ENCODE measurements at regions not wholly inside any gene's neighbourhood (a gene's known extent, or its start where the extent isn't known, plus 50 kb on each side); places are given as distances from the start of the nearest gene placed in this dataset.
A peak's percentile ranks its signal among the peaks of the same experiment; 100 is the strongest.
"Not testable (repeated sequence)": the region's sequence is repeated elsewhere in the genome, so short reads cannot be mapped to it uniquely, and the experiment has no call there.

DNA sequence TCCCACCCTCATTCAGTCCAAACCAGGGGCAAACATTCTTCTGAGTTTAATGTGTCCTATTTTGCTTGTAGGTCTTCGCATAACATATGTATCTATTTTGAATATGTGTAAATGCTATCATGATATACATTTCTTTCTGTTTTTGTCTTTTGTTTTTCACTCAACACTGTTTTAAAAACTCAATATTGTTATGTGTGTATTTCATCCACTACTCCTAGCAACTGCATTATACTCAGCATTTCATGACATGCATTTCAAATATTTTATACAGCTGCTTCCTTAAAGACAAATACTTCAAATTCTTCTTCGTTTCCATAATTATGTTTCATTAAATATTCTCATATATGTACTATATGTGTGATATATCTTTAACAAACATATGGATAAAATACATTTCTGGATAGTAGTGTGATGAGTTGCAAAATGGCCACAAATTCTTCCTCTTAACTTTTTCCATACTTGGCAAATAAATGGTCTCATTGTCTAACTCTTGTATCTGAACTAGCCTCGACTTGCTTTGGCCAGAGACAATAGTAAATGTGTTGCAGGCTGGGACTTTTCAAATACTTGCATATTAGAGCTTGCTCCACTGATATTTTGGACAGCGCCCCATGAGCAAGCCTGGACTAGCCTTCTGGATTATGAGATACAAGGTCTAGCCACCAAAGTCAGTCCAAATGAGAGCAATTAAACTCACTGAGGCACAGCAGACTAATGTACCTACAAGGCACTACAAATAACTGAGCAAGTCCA lies 539.7 kb upstream of the KCND2 start:
- FAIRE-seq = no peak
- no peaks in the 10 kb centered on the region for H3K4me1 ChIP-seq (ENCODE audit: insufficient read depth, low read length)
- DNase-seq (ENCODE audit: low read depth) = peak; percentile 24
- H3K27ac Mint-ChIP-seq (ENCODE audit: unreplicated experiment) = peak overlapping the region; percentile 20
- H3K9me3 Mint-ChIP-seq (ENCODE audit: unreplicated experiment) = no peaks in the 10 kb centered on the region
- H3K9ac ChIP-seq (ENCODE audit: low read length) = no peak overlapping the region
- no peaks in the 10 kb centered on the region for H3K36me3 Mint-ChIP-seq (ENCODE audit: low read depth, unreplicated experiment)
- no peaks in the 10 kb centered on the region for H3K79me2 ChIP-seq (ENCODE audit: insufficient read depth, low read length)
- no peak overlapping the region for H3K4me3 ChIP-seq (ENCODE audit: insufficient read depth, low read depth, low read length)
- H3K9me3 ChIP-seq (ENCODE audit: insufficient read depth, low read depth, low read length) = no peaks in the 10 kb centered on the region
- TF ChIP-seq, protein P1, sequence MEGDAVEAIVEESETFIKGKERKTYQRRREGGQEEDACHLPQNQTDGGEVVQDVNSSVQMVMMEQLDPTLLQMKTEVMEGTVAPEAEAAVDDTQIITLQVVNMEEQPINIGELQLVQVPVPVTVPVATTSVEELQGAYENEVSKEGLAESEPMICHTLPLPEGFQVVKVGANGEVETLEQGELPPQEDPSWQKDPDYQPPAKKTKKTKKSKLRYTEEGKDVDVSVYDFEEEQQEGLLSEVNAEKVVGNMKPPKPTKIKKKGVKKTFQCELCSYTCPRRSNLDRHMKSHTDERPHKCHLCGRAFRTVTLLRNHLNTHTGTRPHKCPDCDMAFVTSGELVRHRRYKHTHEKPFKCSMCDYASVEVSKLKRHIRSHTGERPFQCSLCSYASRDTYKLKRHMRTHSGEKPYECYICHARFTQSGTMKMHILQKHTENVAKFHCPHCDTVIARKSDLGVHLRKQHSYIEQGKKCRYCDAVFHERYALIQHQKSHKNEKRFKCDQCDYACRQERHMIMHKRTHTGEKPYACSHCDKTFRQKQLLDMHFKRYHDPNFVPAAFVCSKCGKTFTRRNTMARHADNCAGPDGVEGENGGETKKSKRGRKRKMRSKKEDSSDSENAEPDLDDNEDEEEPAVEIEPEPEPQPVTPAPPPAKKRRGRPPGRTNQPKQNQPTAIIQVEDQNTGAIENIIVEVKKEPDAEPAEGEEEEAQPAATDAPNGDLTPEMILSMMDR (IDR thresholded peaks at IDR 0.05; ENCODE audit: insufficient read depth, low read depth, low read length) = no peak
- no peak for TF ChIP-seq EZH2 (IDR thresholded peaks at IDR 0.05; ENCODE audit: insufficient read depth, low read length)
- H2AFZ ChIP-seq (ENCODE audit: low read depth, low read length) = no peak overlapping the region
- no peaks in the 10 kb centered on the region for H4K20me1 ChIP-seq (ENCODE audit: insufficient read depth, low read length)
- H3K27me3 ChIP-seq (ENCODE audit: insufficient read depth, low read length) = no peaks in the 10 kb centered on the region
- H3K4me3 Mint-ChIP-seq (ENCODE audit: unreplicated experiment) = no peak overlapping the region
- no peak overlapping the region for H3K27ac ChIP-seq (ENCODE audit: low read depth, low read length)
- no peak overlapping the region for H3K4me2 ChIP-seq (ENCODE audit: low read length)
- peaks cover 3% of the 10 kb centered on the region for H3K4me1 Mint-ChIP-seq (ENCODE audit: low read depth, unreplicated experiment)
- no peaks in the 10 kb centered on the region for H3K27me3 Mint-ChIP-seq (ENCODE audit: low read depth, unreplicated experiment)
- H3K36me3 ChIP-seq (ENCODE audit: insufficient read depth, low read length) = no peaks in the 10 kb centered on the region

DNA sequence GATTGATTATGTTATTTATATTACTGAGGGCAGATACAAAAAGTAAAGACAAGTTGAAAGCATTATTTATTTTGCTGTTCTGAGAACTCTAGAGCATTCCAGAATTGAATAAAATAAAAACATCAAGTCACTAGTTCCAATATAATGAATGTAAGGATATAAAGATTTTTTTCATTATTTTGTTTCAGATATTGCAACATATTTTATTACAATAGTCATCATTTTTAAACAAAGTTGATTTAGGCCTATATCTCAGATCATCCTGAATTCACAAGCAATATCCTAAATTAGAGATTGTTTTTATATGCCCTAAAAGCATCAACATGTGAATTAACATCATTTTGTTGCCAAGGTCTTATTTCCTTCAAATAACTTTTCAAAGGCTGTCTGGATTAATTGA lies 535.6 kb upstream of the KCND2 start:
- Mint-ChIP-seq H3K36me3 (ENCODE audit: low read depth, unreplicated experiment) (no peaks in the 10 kb centered on the region), H3K27ac (ENCODE audit: unreplicated experiment) (no peak overlapping the region), H3K27me3 (ENCODE audit: low read depth, unreplicated experiment) (no peaks in the 10 kb centered on the region), H3K9me3 (ENCODE audit: unreplicated experiment) (no peaks in the 10 kb centered on the region), H3K4me3 (ENCODE audit: unreplicated experiment) (no peak overlapping the region), H3K4me1 (ENCODE audit: low read depth, unreplicated experiment) (peaks cover 3% of the 10 kb centered on the region)
- no peaks in the 10 kb centered on the region for H3K79me2 ChIP-seq (ENCODE audit: insufficient read depth, low read length)
- H2AFZ ChIP-seq (ENCODE audit: low read depth, low read length) = no peak overlapping the region
- H4K20me1 ChIP-seq (ENCODE audit: insufficient read depth, low read length) = no peaks in the 10 kb centered on the region
- no peak overlapping the region for H3K9ac ChIP-seq (ENCODE audit: low read length)
- H3K27me3 ChIP-seq (ENCODE audit: insufficient read depth, low read length) = no peaks in the 10 kb centered on the region
- no peaks in the 10 kb centered on the region for H3K9me3 ChIP-seq (ENCODE audit: insufficient read depth, low read depth, low read length)
- no peak overlapping the region for H3K27ac ChIP-seq (ENCODE audit: low read depth, low read length)
- no peak overlapping the region for H3K4me2 ChIP-seq (ENCODE audit: low read length)
- FAIRE-seq = no peak
- no peaks in the 10 kb centered on the region for H3K36me3 ChIP-seq (ENCODE audit: insufficient read depth, low read length)
- DNase-seq (ENCODE audit: low read depth) = no peak
- no peaks in the 10 kb centered on the region for H3K4me1 ChIP-seq (ENCODE audit: insufficient read depth, low read length)
- H3K4me3 ChIP-seq (ENCODE audit: insufficient read depth, low read depth, low read length) = no peak overlapping the region
- no peak for TF ChIP-seq EZH2 (IDR thresholded peaks at IDR 0.05; ENCODE audit: insufficient read depth, low read length)
- TF ChIP-seq, protein P1 (IDR thresholded peaks at IDR 0.05; ENCODE audit: insufficient read depth, low read depth, low read length) = no peak

DNA sequence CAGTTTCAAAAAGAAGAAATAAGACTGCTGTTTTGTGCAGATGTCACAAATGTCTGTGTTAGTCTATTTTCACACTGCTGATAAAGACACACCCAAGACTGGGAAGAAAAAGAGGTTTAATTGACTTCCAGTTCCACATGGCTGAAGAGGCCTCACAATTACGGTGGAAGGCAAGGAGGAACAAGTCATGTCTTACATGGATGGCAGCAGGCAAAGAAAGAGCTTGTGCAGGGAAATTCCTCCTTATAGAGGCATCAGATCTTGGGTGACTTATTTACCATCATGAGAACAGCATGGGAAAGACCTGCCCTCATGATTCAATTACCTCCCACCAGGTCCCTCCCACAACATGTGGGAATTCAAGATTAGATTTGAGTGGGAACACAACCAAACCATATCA lies 527.7 kb upstream of the KCND2 start:
- H3K4me2 ChIP-seq (ENCODE audit: low read length); H3K27ac ChIP-seq (ENCODE audit: low read depth, low read length); H3K27me3 ChIP-seq (ENCODE audit: insufficient read depth, low read length); H3K9me3 ChIP-seq (ENCODE audit: insufficient read depth, low read depth, low read length); H3K27me3 Mint-ChIP-seq (ENCODE audit: low read depth, unreplicated experiment); H3K4me1 ChIP-seq (ENCODE audit: insufficient read depth, low read length); H3K36me3 ChIP-seq (ENCODE audit: insufficient read depth, low read length); H3K4me1 Mint-ChIP-seq (ENCODE audit: low read depth, unreplicated experiment); H3K79me2 ChIP-seq (ENCODE audit: insufficient read depth, low read length); DNase-seq (ENCODE audit: low read depth); H4K20me1 ChIP-seq (ENCODE audit: insufficient read depth, low read length); H3K9ac ChIP-seq (ENCODE audit: low read length); H2AFZ ChIP-seq (ENCODE audit: low read depth, low read length); H3K4me3 Mint-ChIP-seq (ENCODE audit: unreplicated experiment); H3K9me3 Mint-ChIP-seq (ENCODE audit: unreplicated experiment); H3K36me3 Mint-ChIP-seq (ENCODE audit: low read depth, unreplicated experiment); H3K27ac Mint-ChIP-seq (ENCODE audit: unreplicated experiment); H3K4me3 ChIP-seq (ENCODE audit: insufficient read depth, low read depth, low read length); FAIRE-seq: not testable (repeated sequence)

All from astrocyte (in vitro differentiated cells and primary cell).